ENCODE measurements at regions not wholly inside any gene's neighbourhood (a gene's known extent, or its start where the extent isn't known, plus 50 kb on each side); places are given as distances from the start of the nearest gene placed in this dataset. TPM values are rescaled to one million over a fixed set of nuclear protein-coding genes. Genes with fewer than 3 reads are reported as not detected.

Small RNA genes lying in the stretch of these regions (small RNA-seq; reads per million reads assigned to genes)
- not detected for gene AC010385.1 (ENCODE audit: insufficient read depth, insufficient read length, low read depth, low replicate concordance)
- gene AC010385.3 (ENCODE audit: insufficient read depth, insufficient read length, low read depth, low replicate concordance): not detected
- gene AC026421.1 (ENCODE audit: insufficient read depth, insufficient read length, low read depth, low replicate concordance): not detected
- gene AC114300.1 (ENCODE audit: insufficient read depth, insufficient read length, low read depth, low replicate concordance): not detected
- gene LSP1P3 (ENCODE audit: insufficient read depth, insufficient read length, low read depth, low replicate concordance): not detected
- gene RF00425 (ENCODE audit: insufficient read depth, insufficient read length, low read depth, low replicate concordance): not detected
- gene RNU6-738P (ENCODE audit: insufficient read depth, insufficient read length, low read depth, low replicate concordance): 2.8 reads per million, percentile 16 among the genes with 10 or more reads in this experiment
- gene RNU6-909P (ENCODE audit: insufficient read depth, insufficient read length, low read depth, low replicate concordance): not detected
- not detected for gene UBL5P1 (ENCODE audit: insufficient read depth, insufficient read length, low read depth, low replicate concordance)

Data from endothelial cell of umbilical vein (primary cell).